ENCODE measurements at regions not wholly inside any gene's neighbourhood (a gene's known extent, or its start where the extent isn't known, plus 50 kb on each side); places are given as distances from the start of the nearest gene placed in this dataset.

DNA sequence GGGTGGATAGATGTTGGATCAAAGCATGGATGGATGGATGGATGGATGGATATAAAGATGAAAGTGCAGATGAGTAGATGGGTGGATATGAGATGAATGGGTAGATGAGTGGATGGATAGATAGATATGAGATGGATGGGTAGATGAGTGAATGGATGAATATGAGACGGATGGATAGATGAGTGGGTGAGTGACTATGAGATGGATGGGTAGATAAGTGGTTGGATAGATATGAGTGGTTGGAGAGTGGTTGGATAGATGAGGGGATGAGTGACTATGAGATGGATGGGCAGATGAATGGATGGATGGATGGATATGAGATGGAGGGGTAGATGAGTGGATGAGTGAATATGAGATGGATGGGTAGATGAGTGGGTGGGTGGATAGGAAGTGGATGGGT lies 204.6 kb upstream of the TLE3 start:
- Histone ChIP-seq H3K23ac (ENCODE audit: insufficient read length, low read depth, low read length) (no peak overlapping the region), H4K20me1 (ENCODE audit: control insufficient read depth, insufficient read depth, insufficient read length) (no peaks in the 10 kb centered on the region), H2AK5ac (ENCODE audit: insufficient read length, low read length) (no peak overlapping the region), H3K18ac (ENCODE audit: insufficient read length, low read depth, low read length) (no peak overlapping the region), H3K23me2 (ENCODE audit: insufficient read length, low read depth, low read length, poor library complexity, severe bottlenecking) (no peaks in the 10 kb centered on the region), H2BK120ac (ENCODE audit: low read depth, low read length, poor library complexity, severe bottlenecking) (no peak overlapping the region), H3K79me2 (ENCODE audit: insufficient read depth, low read length) (no peaks in the 10 kb centered on the region), H3K4me2 (ENCODE audit: insufficient read depth, insufficient read length, low read length) (no peak overlapping the region), H2BK12ac (ENCODE audit: insufficient read length, low read depth, low read length) (no peak overlapping the region), H3K9ac (ENCODE audit: extremely low read depth, insufficient read length, low read length) (no peak overlapping the region), H3K79me1 (ENCODE audit: insufficient read depth, low read depth, low read length, poor library complexity, severe bottlenecking) (no peaks in the 10 kb centered on the region), H2BK20ac (ENCODE audit: low read depth, low read length, poor library complexity, severe bottlenecking) (no peak overlapping the region), H3K4ac (ENCODE audit: low read depth, low read length) (no peak overlapping the region), H2AFZ (ENCODE audit: low read length) (no peak overlapping the region), H2BK15ac (ENCODE audit: low read depth, low read length) (no peak overlapping the region), H3K14ac (ENCODE audit: insufficient read depth, low read length) (no peak overlapping the region), H3K27ac (ENCODE audit: insufficient read length, low read depth, low read length) (no peak overlapping the region), H4K5ac (ENCODE audit: insufficient read length, low read depth, low read length) (no peak overlapping the region), H3K56ac (ENCODE audit: insufficient read length, low read depth, low read length) (no peak overlapping the region), H3T11ph (ENCODE audit: low read length) (no peak overlapping the region), H3K9me3 (ENCODE audit: control insufficient read depth, low read depth, low read length) (no peaks in the 10 kb centered on the region), H2BK5ac (ENCODE audit: insufficient read length, low read length) (no peak overlapping the region), H4K91ac (ENCODE audit: insufficient read length, low read depth, low read length) (no peak overlapping the region), H4K8ac (replicated peaks; ENCODE audit: insufficient read length, low read depth, low read length) (no peak overlapping the region), H3K4me1 (ENCODE audit: insufficient read depth, low read length) (no peaks in the 10 kb centered on the region), H3K27me3 (ENCODE audit: insufficient read depth, low read length) (no peaks in the 10 kb centered on the region)
- Mint-ChIP-seq H3K4me1 (no peaks in the 10 kb centered on the region), H3K4me3 (no peak overlapping the region), H3K36me3 (ENCODE audit: insufficient read depth in 1 of 3, low read depth in 3 of 3) (no peaks in the 10 kb centered on the region), H3K9me3 (no peaks in the 10 kb centered on the region), H3K27me3 (ENCODE audit: low read depth) (peaks cover 4% of the 10 kb centered on the region; the same call in 1 of the 2 replicates), H3K27ac (no peak overlapping the region)
- no peak for DNase-seq
- WGBS (ENCODE audit: extremely low coverage, insufficient read length, low lambda C conversion rate): 100% methylated on average over 1 of the region's 1 CpG
- TF ChIP-seq, protein P1, sequence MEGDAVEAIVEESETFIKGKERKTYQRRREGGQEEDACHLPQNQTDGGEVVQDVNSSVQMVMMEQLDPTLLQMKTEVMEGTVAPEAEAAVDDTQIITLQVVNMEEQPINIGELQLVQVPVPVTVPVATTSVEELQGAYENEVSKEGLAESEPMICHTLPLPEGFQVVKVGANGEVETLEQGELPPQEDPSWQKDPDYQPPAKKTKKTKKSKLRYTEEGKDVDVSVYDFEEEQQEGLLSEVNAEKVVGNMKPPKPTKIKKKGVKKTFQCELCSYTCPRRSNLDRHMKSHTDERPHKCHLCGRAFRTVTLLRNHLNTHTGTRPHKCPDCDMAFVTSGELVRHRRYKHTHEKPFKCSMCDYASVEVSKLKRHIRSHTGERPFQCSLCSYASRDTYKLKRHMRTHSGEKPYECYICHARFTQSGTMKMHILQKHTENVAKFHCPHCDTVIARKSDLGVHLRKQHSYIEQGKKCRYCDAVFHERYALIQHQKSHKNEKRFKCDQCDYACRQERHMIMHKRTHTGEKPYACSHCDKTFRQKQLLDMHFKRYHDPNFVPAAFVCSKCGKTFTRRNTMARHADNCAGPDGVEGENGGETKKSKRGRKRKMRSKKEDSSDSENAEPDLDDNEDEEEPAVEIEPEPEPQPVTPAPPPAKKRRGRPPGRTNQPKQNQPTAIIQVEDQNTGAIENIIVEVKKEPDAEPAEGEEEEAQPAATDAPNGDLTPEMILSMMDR (conservative IDR thresholded peaks at IDR 0.05): no peak
